T-helper 2 cell (primary cell): ENCODE measurements at regions not wholly inside any gene's neighbourhood (a gene's known extent, or its start where the extent isn't known, plus 50 kb on each side); places are given as distances from the start of the nearest gene placed in this dataset.

Source experiments
- DNase-seq, 5 experiments: peaks; one replicate each; pipeline versions ENCODE4 v3.0.0 to v3.0.0-alpha.2; 2012 to 2022

GRCh38 chr2:4381773-4382172, 678.4 kb downstream of the DCDC2C start:
- no peak for DNase-seq

GRCh38 chr2:4391013-4391412, 687.6 kb downstream of the DCDC2C start:
- no peak for DNase-seq

DNA sequence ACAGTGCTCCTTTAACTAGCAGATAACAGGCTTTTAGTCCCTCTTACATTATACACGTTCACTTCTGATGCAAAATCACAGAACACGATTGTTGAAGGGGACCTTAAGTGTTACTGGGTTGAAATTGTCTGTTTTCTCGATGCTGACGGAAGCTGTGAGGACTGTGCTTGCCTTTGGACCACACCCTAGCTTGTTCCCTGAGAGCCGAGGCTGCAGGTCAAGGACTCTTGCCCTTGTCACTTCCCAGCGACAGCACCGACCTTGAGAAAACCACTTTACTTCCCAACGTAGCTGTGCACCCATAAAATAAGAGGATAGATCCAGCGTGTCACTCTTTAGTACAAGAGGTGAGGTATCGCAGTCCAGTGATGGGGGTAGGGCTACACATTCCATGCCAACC, 701.0 kb downstream of the DCDC2C start:
- DNase-seq, result no peak

- no peak for DNase-seq
Measured at GRCh38 chr2:4408321-4408720, 704.9 kb downstream of the DCDC2C start.

GRCh38 chr2:4412637-4413187, 709.3 kb downstream of the DCDC2C start:
- DNase-seq, result no peak

- DNase-seq, result no peak
Measured at GRCh38 chr2:4415171-4415570, 711.8 kb downstream of the DCDC2C start.

DNA sequence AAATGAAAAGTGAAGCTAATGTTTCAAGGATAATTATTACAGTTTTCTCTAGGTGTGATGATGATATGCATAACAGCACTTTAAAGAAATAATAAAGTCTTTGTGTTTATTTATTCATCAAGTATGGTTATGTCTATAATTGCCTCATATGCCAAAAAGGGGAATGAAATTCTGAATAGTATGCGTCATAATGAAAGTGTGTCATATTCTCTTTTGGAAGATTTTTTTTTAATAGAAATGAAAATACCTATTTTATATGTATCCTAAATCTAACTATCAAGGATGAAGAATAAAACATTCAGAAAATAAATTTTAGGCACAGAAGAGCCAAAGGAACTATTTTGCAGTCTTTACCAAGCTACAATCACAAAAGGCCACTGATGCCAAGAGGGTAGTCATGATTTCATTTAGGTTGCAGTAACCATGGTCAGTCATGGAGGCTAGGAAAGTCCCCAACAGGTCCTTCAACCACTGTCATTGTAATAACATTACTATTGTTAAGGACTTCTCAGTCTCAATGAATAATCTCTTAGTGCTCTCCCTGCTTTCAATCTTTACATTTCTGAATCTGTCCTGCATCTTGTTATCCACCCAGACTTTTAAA, 712.5 kb downstream of the DCDC2C start:
- no peak for DNase-seq

GRCh38 chr2:4416431-4416830, 713.1 kb downstream of the DCDC2C start:
- DNase-seq, result no peak

- DNase-seq, result no peak
Measured at GRCh38 chr2:4417771-4418170, 714.4 kb downstream of the DCDC2C start.

GRCh38 chr2:4420032-4420431, 716.7 kb downstream of the DCDC2C start:
- no peak for DNase-seq

- no peak for DNase-seq
Measured at GRCh38 chr2:4424153-4424552, 720.8 kb downstream of the DCDC2C start.

- DNase-seq, result no peak
Measured at GRCh38 chr2:4427083-4427482, 723.7 kb downstream of the DCDC2C start.

GRCh38 chr2:4445821-4446220, 742.4 kb downstream of the DCDC2C start:
- no peak for DNase-seq

GRCh38 chr2:4454907-4455306, 751.5 kb downstream of the DCDC2C start:
- no peak for DNase-seq

- no peak for DNase-seq
Measured at GRCh38 chr2:4455486-4456155, 752.2 kb downstream of the DCDC2C start.

DNA sequence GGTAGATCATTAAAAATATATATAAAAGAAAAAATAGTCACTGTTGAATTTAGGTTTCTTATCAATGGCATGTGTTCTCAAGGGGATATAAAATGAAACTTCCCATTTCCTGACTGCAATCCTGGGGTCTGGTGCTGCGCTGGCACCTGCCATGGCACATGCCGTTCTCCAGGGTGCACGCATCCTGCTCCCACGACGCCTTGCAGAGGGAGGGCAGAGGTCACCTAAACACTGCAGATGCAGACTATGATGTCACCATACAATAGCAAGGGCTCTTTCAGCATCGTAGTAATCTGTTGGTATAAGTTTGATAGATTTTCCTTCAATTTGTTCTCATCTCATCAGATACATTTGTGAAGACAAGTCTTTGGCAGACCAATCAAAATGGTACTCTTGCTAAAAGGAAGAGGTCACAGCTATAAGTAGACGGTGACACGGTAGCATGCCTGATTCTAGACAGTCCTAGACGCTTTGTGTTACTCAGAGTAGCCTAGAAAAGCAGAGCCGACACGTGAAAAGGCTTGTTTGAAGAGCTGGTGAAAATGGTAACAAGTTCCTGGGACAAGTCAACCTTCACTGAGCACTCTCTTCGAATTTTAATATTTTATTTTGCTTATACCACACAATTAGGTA, 761.4 kb downstream of the DCDC2C start:
- DNase-seq, result no peak

DNA sequence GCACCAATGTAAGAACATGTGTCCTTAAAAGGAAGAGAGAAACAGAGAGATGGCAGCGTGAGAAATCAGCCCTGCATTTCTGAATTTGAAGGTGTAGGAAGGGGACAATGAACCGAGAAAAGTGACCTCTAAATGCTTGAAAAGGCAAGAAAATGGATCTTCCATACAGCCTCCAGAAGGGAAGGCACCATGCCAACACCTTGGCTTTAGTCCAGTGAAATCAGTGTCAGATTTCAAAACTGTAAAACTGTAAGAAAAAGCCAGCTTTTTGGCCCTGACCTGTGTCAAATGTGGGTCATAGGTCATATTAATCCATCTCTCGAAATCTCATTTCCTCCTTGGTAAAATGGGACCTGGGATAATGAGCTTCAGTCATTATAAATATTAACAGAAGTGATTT, 762.3 kb downstream of the DCDC2C start:
- no peak for DNase-seq

DNA sequence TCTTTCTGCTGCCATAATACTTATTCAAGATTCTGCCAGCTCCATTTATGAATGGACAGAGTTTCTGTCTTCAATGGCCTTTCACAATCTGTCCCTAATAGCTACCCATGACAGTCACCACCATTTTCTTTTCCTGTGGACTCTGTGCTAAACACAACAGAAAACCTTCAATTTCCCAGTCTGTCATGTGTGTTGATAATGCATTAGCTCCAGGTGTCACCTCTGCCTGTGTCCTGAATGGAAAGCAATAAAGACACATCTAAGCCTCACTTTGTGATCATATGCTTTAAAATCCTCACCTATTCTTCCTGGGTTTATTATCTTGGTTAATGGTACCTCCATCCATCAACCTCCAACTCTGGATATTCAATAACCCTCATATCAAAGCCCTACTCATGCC, 772.2 kb downstream of the DCDC2C start:
- no peak for DNase-seq

GRCh38 chr2:4483050-4483449, 779.7 kb downstream of the DCDC2C start:
- no peak for DNase-seq

DNA sequence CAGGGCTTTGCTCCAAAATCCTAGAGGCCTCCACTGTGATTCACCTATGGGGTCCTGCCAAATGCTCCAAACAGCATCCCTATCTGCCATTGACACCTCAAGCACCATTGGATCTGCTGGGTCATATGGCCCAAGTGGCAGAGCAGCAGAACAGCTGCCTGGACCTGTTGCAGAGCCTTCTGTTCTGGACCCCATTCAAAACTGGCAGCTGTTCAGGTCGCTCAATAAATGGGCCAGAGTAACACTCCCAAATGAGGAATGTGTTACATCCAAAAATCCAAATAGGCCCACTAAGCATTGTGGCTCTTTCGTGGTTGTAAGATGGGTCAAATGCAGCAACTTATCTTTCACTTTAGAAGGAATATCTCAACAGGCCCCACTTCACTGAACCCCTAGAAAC, 783.6 kb downstream of the DCDC2C start:
- DNase-seq, result no peak

- DNase-seq, result no peak
Measured at GRCh38 chr2:4499316-4500030, 796.1 kb downstream of the DCDC2C start.

DNA sequence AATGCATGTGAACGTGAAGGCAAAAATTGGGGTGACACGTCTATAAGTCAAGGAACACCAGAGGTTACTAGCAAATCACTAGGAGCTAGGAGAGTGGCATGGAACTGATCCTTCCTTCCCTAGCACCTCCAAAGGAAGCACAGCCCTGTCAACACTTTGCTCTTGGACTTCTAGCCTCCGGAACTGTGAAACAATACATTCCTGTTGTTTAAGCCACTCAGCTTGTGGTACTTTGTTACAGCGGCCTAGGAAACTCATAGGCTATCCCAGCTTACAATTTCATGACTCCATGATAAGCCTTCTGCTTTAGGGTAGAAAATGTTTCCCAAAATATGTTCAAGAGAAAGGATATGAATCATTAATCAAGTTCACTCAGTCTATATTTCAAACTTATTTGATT, 798.1 kb downstream of the DCDC2C start:
- DNase-seq, result no peak

- no peak for DNase-seq
Measured at GRCh38 chr2:4502230-4502843, 799.0 kb downstream of the DCDC2C start.
